ENCODE measurements at regions not wholly inside any gene's neighbourhood (a gene's known extent, or its start where the extent isn't known, plus 50 kb on each side); places are given as distances from the start of the nearest gene placed in this dataset.
A peak's percentile ranks its signal among the peaks of the same experiment; 100 is the strongest.

- peak; percentile 62 for DNase-seq
These were observed 722.8 kb upstream of the GRAMD2B start for GRCh38 chr5:125700380-125700861.

GRCh38 chr5:125703616-125704015 lies 719.6 kb upstream of the GRAMD2B start:
- DNase-seq: no peak

- peak; percentile 22 for DNase-seq
These were observed 718.3 kb upstream of the GRAMD2B start for GRCh38 chr5:125704888-125705287.

GRCh38 chr5:125708583-125708982 lies 714.6 kb upstream of the GRAMD2B start:
- no peak for DNase-seq

GRCh38 chr5:125710745-125711144 lies 712.5 kb upstream of the GRAMD2B start:
- DNase-seq: no peak

GRCh38 chr5:125712397-125712796 lies 710.8 kb upstream of the GRAMD2B start:
- no peak for DNase-seq

GRCh38 chr5:125713109-125713805 lies 710.0 kb upstream of the GRAMD2B start:
- no peak for DNase-seq

GRCh38 chr5:125715216-125715615 lies 708.0 kb upstream of the GRAMD2B start:
- DNase-seq: no peak

GRCh38 chr5:125717209-125717608 lies 706.0 kb upstream of the GRAMD2B start:
- peak; percentile 86 for DNase-seq

- peak; percentile 43 for DNase-seq
These were observed 703.4 kb upstream of the GRAMD2B start for GRCh38 chr5:125719681-125720347.

GRCh38 chr5:125720348-125720685 lies 702.9 kb upstream of the GRAMD2B start:
- no peak for DNase-seq

- DNase-seq: no peak
These were observed 702.5 kb upstream of the GRAMD2B start for GRCh38 chr5:125720721-125721120.

- no peak for DNase-seq
These were observed 700.7 kb upstream of the GRAMD2B start for GRCh38 chr5:125722550-125722949.

- DNase-seq: no peak
These were observed 697.5 kb upstream of the GRAMD2B start for GRCh38 chr5:125725691-125726090.

- no peak for DNase-seq
These were observed 679.3 kb upstream of the GRAMD2B start for GRCh38 chr5:125743939-125744338.

GRCh38 chr5:125746917-125747316 lies 676.3 kb upstream of the GRAMD2B start:
- no peak for DNase-seq

GRCh38 chr5:125750147-125750860 lies 672.9 kb upstream of the GRAMD2B start:
- DNase-seq: no peak

GRCh38 chr5:125750861-125751186 lies 672.4 kb upstream of the GRAMD2B start:
- DNase-seq: no peak

- DNase-seq: no peak
These were observed 666.8 kb upstream of the GRAMD2B start for GRCh38 chr5:125756456-125756855.

- DNase-seq: no peak
These were observed 656.5 kb upstream of the GRAMD2B start for GRCh38 chr5:125766706-125767105.

- DNase-seq: no peak
These were observed 647.3 kb upstream of the GRAMD2B start for GRCh38 chr5:125775896-125776295.

- DNase-seq: no peak
These were observed 646.5 kb upstream of the GRAMD2B start for GRCh38 chr5:125776656-125777139.

- DNase-seq: no peak
These were observed 644.4 kb upstream of the GRAMD2B start for GRCh38 chr5:125778791-125779190.

GRCh38 chr5:125785407-125785806 lies 637.8 kb upstream of the GRAMD2B start:
- no peak for DNase-seq
